HS-27A (cell line): ENCODE measurements at regions not wholly inside any gene's neighbourhood (a gene's known extent, or its start where the extent isn't known, plus 50 kb on each side); places are given as distances from the start of the nearest gene placed in this dataset.

Experiments
- DNase-seq: peaks from one replicate; pipeline ENCODE4 v3.0.0-alpha.2; 2012; ENCODE audit warnings: low read depth, missing footprints

- DNase-seq, result no peak
Measured at GRCh38 chr14:49016381-49016780, 569.8 kb downstream of the RPS29 start.

- DNase-seq, result no peak
Measured at GRCh38 chr14:49014476-49014875, 571.7 kb downstream of the RPS29 start.

- DNase-seq, result no peak
Measured at GRCh38 chr14:49008363-49008762, 577.8 kb downstream of the RPS29 start.

GRCh38 chr14:48991141-48991540, 595.0 kb downstream of the RPS29 start:
- no peak for DNase-seq

GRCh38 chr14:48983351-48983888, 602.8 kb downstream of the RPS29 start:
- no peak for DNase-seq

- no peak for DNase-seq
Measured at GRCh38 chr14:48974994-48975393, 611.2 kb downstream of the RPS29 start.

GRCh38 chr14:48973151-48973550, 613.0 kb downstream of the RPS29 start:
- no peak for DNase-seq

GRCh38 chr14:48970943-48971342, 615.2 kb downstream of the RPS29 start:
- no peak for DNase-seq

GRCh38 chr14:48967419-48967818, 618.8 kb downstream of the RPS29 start:
- DNase-seq, result no peak

GRCh38 chr14:48963231-48963790, 622.9 kb downstream of the RPS29 start:
- DNase-seq, result no peak

- no peak for DNase-seq
Measured at GRCh38 chr14:48957486-48957885, 628.7 kb downstream of the RPS29 start.

GRCh38 chr14:48955857-48956256, 630.3 kb downstream of the RPS29 start:
- no peak for DNase-seq

- DNase-seq, result no peak
Measured at GRCh38 chr14:48954446-48954845, 631.7 kb downstream of the RPS29 start.

- no peak for DNase-seq
Measured at GRCh38 chr14:48944809-48945208, 641.4 kb downstream of the RPS29 start.

GRCh38 chr14:48943913-48944312, 642.3 kb downstream of the RPS29 start:
- no peak for DNase-seq

- DNase-seq, result no peak
Measured at GRCh38 chr14:48937541-48938195, 648.5 kb downstream of the RPS29 start.

GRCh38 chr14:48936849-48937248, 649.3 kb downstream of the RPS29 start:
- no peak for DNase-seq

- no peak for DNase-seq
Measured at GRCh38 chr14:48936362-48936761, 649.8 kb downstream of the RPS29 start.

GRCh38 chr14:48925184-48925583, 661.0 kb downstream of the RPS29 start:
- no peak for DNase-seq

- DNase-seq, result no peak
Measured at GRCh38 chr14:48914921-48915320, 671.3 kb downstream of the RPS29 start.

- no peak for DNase-seq
Measured at GRCh38 chr14:48914382-48914781, 671.8 kb downstream of the RPS29 start.

- DNase-seq, result no peak
Measured at GRCh38 chr14:48900565-48900964, 685.6 kb downstream of the RPS29 start.

- DNase-seq, result no peak
Measured at GRCh38 chr14:48890333-48890732, 695.8 kb downstream of the RPS29 start.

- no peak for DNase-seq
Measured at GRCh38 chr14:48876806-48877340, 709.3 kb downstream of the RPS29 start.
